ENCODE measurements at regions not wholly inside any gene's neighbourhood (a gene's known extent, or its start where the extent isn't known, plus 50 kb on each side); places are given as distances from the start of the nearest gene placed in this dataset.

DNA sequence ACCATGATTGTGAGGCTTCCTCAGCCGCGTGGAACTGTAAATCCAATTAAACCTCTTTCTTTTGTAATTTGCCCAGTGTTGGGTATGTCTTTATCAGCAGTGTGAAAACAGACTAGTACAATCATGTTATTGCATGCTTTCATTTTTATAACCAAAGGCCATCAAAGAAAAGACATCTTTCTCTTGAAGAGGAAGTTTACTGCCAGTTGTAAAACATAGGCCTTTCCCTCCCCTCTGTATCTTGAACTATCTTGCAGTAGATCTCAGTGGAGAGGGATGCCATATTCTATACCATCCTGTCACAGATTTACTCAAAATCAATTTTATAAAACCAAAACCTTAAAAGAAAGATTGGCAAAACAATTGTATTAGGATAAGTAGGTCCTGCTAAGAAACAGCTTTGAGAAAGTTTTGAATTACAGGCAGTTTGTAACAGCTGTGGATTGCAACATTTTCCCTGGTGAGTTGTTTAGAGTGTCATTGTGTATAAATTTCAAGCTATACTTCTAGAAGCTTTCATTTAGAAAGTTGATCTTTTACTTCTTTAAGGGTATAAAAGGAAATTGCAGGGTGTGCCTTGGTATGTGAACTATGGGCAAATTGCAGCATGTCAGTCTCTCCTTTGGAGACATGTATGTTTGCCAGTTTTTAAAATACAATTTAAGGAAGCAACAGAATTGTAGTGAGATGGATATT, 128.0 kb downstream of the ATP23 start:
- H3K36me3 ChIP-seq (ENCODE audit: control insufficient read depth, insufficient read depth, low read length): no peaks in the 10 kb centered on the region
- H3K27me3 ChIP-seq (replicated peaks; ENCODE audit: control insufficient read depth, insufficient read depth, low read length): no peaks in the 10 kb centered on the region
- H3K4me3 ChIP-seq (replicated peaks; ENCODE audit: low read depth, low read length): no peak overlapping the region
- TF ChIP-seq, protein P1, sequence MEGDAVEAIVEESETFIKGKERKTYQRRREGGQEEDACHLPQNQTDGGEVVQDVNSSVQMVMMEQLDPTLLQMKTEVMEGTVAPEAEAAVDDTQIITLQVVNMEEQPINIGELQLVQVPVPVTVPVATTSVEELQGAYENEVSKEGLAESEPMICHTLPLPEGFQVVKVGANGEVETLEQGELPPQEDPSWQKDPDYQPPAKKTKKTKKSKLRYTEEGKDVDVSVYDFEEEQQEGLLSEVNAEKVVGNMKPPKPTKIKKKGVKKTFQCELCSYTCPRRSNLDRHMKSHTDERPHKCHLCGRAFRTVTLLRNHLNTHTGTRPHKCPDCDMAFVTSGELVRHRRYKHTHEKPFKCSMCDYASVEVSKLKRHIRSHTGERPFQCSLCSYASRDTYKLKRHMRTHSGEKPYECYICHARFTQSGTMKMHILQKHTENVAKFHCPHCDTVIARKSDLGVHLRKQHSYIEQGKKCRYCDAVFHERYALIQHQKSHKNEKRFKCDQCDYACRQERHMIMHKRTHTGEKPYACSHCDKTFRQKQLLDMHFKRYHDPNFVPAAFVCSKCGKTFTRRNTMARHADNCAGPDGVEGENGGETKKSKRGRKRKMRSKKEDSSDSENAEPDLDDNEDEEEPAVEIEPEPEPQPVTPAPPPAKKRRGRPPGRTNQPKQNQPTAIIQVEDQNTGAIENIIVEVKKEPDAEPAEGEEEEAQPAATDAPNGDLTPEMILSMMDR (IDR thresholded peaks at IDR 0.05; ENCODE audit: insufficient read depth, low read length, poor library complexity, severe bottlenecking): no peak
- no peak for DNase-seq (ENCODE audit: extremely low read depth, insufficient read length)

- Histone ChIP-seq H3K4me3 (replicated peaks; ENCODE audit: low read depth, low read length) (no peak overlapping the region), H3K27me3 (replicated peaks; ENCODE audit: control insufficient read depth, insufficient read depth, low read length) (no peaks in the 10 kb centered on the region), H3K36me3 (ENCODE audit: control insufficient read depth, insufficient read depth, low read length) (no peaks in the 10 kb centered on the region)
- DNase-seq (ENCODE audit: extremely low read depth, insufficient read length): no peak
- TF ChIP-seq, protein P1 (IDR thresholded peaks at IDR 0.05; ENCODE audit: insufficient read depth, low read length, poor library complexity, severe bottlenecking): no peak
Observed at GRCh38 chr12:58071994-58072393, 130.6 kb downstream of the ATP23 start.

DNA sequence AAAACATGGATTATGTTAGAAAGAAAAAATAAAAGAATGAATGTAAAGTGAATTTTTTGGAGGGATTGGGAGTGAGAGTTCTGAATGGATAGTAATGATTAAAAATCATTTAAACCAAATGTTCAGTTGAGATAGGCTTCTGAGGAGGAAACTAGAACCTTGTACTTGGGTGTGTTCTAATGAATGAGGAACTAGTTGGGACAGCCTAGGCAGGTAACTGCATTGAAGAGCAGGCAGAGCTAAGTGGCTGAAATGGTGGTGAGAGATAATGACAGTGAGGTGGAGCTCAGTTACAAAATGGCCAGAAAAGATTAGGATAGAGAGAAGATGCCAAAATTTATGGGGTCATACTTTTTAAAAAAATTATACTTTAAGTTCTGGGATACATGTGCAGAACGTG, 132.9 kb downstream of the ATP23 start:
- TF ChIP-seq, protein P1 (IDR thresholded peaks at IDR 0.05; ENCODE audit: insufficient read depth, low read length, poor library complexity, severe bottlenecking): no peak
- no peaks in the 10 kb centered on the region for H3K36me3 ChIP-seq (ENCODE audit: control insufficient read depth, insufficient read depth, low read length)
- no peak overlapping the region for H3K4me3 ChIP-seq (replicated peaks; ENCODE audit: low read depth, low read length)
- no peaks in the 10 kb centered on the region for H3K27me3 ChIP-seq (replicated peaks; ENCODE audit: control insufficient read depth, insufficient read depth, low read length)
- no peak for DNase-seq (ENCODE audit: extremely low read depth, insufficient read length)

GRCh38 chr12:58079806-58080205, 138.4 kb downstream of the ATP23 start:
- no peaks in the 10 kb centered on the region for H3K36me3 ChIP-seq (ENCODE audit: control insufficient read depth, insufficient read depth, low read length)
- DNase-seq (ENCODE audit: extremely low read depth, insufficient read length): no peak
- H3K4me3 ChIP-seq (replicated peaks; ENCODE audit: low read depth, low read length): no peak overlapping the region
- TF ChIP-seq, protein P1 (IDR thresholded peaks at IDR 0.05; ENCODE audit: insufficient read depth, low read length, poor library complexity, severe bottlenecking): no peak
- H3K27me3 ChIP-seq (replicated peaks; ENCODE audit: control insufficient read depth, insufficient read depth, low read length): no peaks in the 10 kb centered on the region

- no peak for DNase-seq (ENCODE audit: extremely low read depth, insufficient read length)
- Histone ChIP-seq H3K27me3 (replicated peaks; ENCODE audit: control insufficient read depth, insufficient read depth, low read length) (no peaks in the 10 kb centered on the region), H3K4me3 (replicated peaks; ENCODE audit: low read depth, low read length) (no peak overlapping the region), H3K36me3 (ENCODE audit: control insufficient read depth, insufficient read depth, low read length) (no peaks in the 10 kb centered on the region)
- TF ChIP-seq, protein P1 (IDR thresholded peaks at IDR 0.05; ENCODE audit: insufficient read depth, low read length, poor library complexity, severe bottlenecking): no peak
Observed at GRCh38 chr12:58081488-58081887, 140.1 kb downstream of the ATP23 start.

DNA sequence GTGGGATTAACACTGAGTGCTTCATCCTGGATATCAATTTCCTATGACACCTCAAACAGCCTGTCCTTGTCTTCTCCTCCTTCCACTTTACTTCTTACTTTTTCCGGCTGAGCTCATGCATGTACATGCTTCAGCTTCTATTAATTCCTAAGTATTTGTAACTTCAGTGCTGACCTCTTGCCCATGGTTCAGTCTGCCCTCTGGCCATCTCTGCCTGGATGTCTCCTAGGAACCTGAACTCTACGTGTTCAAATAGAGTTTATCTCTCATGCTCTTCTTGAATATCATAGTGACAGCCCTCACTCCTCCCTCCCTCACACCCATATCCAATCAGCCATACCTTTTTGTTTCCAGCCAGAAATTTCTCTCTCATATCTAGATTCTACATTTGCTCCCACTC, 141.6 kb downstream of the ATP23 start:
- Histone ChIP-seq H3K4me3 (replicated peaks; ENCODE audit: low read depth, low read length) (no peak overlapping the region), H3K27me3 (replicated peaks; ENCODE audit: control insufficient read depth, insufficient read depth, low read length) (no peaks in the 10 kb centered on the region), H3K36me3 (ENCODE audit: control insufficient read depth, insufficient read depth, low read length) (no peaks in the 10 kb centered on the region)
- no peak for DNase-seq (ENCODE audit: extremely low read depth, insufficient read length)
- TF ChIP-seq, protein P1 (IDR thresholded peaks at IDR 0.05; ENCODE audit: insufficient read depth, low read length, poor library complexity, severe bottlenecking): no peak

All from GM06990 (cell line).